Transverse colon (tissue), 4 donors: ENCODE measurements at regions not wholly inside any gene's neighbourhood (a gene's known extent, or its start where the extent isn't known, plus 50 kb on each side); places are given as distances from the start of the nearest gene placed in this dataset.

ENCODE experiments used
- CTCF ChIP-seq, 5 experiments: fragments of 200-600 bp in 3 of 5; fragments of 450-650 bp in 2 of 5; sonication (generic) in 3 of 5; IDR thresholded peaks; 1 replicate in 2 of 5; 2 replicates in 3 of 5; pipeline ENCODE4 v1.5.1; 2016 to 2017; ENCODE audit warnings: antibody characterized with exemption in 5 of 5, inconsistent platforms in 3 of 5, mild to moderate bottlenecking in 2 of 5, moderate library complexity in 1 of 5
- POLR2A ChIP-seq: fragments of 450-650 bp; IDR thresholded peaks from one replicate; pipeline ENCODE4 v1.6.1; 2016; ENCODE audit warnings: antibody characterized with exemption, mild to moderate bottlenecking, moderate library complexity
- POLR2AphosphoS5 ChIP-seq, 3 donors: sonication (generic); formaldehyde crosslinking; IDR thresholded peaks; one replicate each; pipeline ENCODE4 v1.6.1; 2016; ENCODE audit warnings: antibody characterized with exemption in 3 of 3

DNA sequence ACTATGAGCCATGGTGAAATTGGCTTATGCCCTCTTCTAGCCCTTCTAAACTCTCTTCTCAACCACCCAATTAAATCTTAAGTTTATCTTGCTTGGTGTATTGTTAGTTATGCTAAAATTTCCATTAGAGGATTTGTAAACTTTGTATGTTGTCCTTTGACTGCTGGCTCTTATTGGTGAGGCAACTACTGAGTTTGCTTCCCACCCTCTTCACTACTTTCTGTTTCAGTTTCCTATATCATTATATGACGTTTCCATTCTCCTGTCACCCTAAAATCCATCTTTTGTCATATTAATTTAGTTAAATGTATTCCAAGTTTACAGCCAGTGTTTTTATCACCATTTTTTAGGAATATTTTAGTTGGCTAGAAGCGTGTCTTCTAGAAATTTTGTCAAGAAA lies 80.9 kb upstream of the VWC2 start:
- TF ChIP-seq CTCF (IDR thresholded peaks at IDR 0.05) (no peak), POLR2AphosphoS5 (IDR thresholded peaks at IDR 0.05) (no peak), POLR2A (no peak)
